Midbrain (tissue), 1 donor: ENCODE measurements at regions not wholly inside any gene's neighbourhood (a gene's known extent, or its start where the extent isn't known, plus 50 kb on each side); places are given as distances from the start of the nearest gene placed in this dataset.

ENCODE experiments used
- DNase-seq: peaks from one replicate; lab custom pipeline; 2025; lab: John Stamatoyannopoulos, UW

DNA sequence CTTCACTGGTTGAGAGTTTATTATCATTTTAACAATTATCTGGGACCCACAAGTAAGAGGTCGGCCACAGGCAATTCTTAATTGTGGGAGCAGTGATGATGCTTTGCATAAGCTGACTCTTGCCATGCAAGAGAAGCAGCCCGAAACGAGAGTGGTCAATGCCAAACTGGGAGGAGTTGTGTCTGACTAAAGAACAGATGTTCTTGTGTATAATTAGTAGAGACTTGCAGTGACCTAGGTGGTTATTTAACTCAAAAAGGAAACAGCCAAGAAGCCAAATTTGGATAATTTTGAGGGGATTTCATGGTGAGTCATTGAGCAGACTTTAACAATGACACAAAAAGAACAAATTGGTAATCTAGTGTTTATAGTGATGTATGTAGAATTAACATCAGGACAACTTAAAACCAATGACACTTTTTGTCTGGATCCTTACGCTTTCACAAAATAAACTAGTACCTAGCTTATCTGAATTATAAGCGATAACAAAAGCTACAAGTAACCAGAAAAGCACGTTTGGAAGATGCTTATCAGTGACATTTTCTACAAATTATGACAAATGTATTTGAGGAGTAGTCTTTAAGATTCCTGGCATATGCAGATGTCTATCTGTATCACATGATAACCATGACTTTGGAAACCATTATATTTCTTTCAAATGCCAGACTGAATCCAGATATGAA, 184.7 kb upstream of the DLGAP1 start:
- no peak for DNase-seq

DNA sequence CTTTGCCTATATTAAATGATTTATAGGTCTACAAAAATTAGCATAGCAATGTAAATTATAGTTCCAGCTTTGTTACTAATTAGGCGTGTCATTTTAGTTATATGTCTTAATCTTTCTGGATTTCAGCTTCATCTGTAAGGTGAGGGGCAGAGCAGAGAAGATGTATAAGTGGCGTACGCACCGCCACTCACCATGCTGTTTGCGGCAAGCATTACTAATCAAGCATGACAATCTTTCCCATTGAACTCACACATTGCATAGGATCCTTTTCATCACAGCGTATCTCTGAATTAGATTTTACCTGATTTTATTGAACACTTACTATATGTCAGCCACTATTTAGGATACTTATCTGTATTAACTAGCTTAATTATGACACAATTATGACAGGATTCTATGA, 183.6 kb upstream of the DLGAP1 start:
- DNase-seq: no peak

DNA sequence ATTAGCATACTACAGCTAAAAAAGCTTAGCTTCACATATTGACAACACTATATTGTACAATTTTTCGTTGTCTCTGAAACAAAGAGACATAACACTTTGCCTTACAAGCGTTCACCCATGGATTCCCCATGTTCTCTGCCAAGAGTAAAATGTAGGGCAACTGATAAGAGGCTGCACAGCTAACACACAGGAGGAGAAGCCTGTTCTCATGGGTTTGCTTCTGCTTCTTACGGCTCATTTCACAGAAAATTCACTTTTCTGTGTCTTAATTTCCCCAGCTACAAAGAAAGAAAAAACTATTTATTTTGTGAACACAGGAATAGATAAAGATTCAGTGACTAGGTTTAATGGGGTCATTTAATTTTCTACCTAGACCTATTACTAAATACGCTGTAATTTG, 182.8 kb upstream of the DLGAP1 start:
- DNase-seq: no peak

DNA sequence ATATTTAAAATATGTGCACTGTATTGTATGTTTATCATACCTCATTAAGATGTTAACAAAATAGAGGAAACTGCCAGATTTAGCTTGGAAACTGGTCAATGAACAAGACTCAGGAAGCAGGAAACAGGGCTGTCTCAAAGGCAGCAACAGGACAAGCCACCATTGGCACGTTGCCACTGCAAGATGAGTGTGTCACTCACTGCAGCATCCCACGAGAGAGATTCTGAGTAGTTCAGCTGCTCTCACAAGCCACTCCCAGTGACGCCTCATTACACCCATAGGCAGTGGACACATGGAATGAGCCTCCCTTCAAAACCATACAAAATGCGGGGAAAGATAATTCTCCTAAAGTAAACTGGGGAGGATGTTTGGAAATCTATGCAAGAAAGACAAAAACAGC, 181.9 kb upstream of the DLGAP1 start:
- no peak for DNase-seq

DNA sequence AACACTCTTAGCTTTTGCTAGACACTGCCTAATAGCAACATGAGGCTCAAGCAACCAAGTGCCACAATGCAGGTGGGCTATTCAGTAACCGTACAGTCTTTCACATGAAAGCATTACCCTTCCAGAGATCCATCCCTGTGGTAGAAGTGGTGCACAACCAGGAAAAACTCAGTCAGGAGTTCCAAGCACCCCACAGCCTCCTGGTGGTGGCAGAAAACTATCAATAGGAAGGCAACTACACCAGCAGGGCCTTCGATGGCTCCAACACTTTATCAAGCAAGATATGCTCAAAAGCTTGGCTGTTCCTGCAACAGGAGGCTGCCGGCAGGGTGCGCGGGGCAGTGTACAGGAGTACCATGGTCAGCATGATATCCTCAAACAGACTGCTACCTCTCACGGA, 176.1 kb upstream of the DLGAP1 start:
- no peak for DNase-seq

DNA sequence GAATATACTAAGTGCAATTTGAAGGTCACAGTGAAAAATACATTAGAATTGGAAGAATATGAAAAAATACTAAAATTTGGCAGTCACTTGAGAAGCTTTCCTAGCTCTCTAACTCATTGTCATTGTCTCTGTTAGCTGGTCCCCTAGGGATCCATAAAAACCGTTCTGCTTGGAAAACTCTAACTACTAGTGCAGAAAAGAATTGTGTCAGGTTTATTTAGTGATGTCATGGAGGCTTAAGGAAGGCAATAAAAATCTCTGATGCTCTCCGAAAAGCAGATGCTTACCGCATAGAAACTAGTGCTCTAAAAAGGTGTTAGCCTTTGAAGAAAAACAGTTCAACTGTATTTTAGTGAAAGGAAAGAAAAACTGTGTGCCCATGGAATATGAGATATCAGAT, 150.1 kb upstream of the DLGAP1 start:
- DNase-seq: no peak

DNA sequence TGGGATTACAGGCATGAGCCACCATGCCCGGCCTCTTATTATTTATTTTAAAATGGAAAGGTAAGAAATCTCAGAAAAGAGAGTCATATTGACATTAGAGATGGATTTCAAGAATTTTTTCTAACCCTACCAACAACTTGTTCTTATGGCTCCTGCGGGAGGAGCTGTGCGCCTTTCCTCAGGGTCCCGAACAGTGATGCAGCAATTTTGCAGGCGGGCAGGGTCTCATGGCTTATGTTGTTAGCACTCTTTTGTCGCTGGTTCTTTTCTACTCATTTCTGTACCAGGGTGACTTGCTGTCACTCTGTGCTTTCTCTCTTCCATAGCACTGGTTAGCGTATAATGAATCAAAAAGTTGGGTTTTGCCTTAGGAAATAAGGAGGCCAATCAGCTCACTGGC, 148.8 kb upstream of the DLGAP1 start:
- no peak for DNase-seq

DNA sequence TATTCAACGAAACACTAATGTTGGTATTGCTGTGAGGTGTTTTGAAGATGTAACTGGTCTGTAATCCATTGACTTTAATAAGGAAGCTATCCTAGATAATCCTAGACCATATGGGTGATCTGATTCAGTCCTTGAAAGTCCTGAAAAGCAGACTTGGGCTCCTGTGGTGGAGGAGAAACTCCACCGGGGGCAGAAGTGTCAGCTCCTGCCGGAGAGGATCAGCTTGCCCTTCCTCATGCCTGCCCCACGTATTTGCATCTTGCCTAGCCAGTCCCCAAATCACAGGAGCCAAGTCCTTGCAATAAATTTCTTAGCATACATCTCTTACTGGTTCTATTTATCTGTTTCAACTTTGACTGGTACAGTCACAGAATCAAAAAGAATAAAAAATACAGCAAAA, 144.2 kb upstream of the DLGAP1 start:
- no peak for DNase-seq

DNA sequence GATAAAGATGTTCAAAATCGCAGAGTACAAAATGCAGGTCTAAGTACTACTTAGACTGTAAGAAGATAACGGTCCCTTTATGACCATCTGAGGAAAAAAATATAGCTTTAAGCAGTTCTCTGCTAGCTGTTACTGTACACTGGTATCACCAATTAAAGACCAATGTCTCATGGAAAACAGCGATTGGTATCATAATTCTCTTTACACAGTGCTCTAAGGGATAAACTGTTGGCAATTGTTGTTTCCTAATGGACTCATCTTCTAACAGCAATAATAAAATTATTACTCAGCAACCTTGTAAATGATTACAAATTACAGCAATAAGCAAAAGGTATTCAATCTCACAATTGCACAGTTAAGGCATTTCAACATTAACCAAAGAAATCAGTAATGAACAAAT, 142.2 kb upstream of the DLGAP1 start:
- DNase-seq: no peak

DNA sequence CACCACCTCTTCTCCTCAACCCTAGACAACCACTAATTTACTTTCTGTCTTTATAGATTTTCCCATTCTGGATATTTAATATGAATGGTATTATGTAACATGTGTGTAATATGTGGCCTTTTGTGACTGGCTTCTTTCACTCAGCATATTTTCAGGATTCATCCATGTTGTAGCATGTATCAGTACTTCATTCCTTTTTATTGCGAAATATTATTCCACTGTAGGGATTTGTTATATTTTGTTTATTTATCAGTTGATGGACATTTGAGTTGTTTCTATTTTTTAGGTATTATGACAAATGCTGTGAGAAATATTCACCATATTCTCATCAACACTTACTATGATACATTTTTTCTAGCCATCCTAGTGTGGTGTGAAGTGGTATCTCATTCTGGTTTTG, 138.8 kb upstream of the DLGAP1 start:
- DNase-seq: no peak

DNA sequence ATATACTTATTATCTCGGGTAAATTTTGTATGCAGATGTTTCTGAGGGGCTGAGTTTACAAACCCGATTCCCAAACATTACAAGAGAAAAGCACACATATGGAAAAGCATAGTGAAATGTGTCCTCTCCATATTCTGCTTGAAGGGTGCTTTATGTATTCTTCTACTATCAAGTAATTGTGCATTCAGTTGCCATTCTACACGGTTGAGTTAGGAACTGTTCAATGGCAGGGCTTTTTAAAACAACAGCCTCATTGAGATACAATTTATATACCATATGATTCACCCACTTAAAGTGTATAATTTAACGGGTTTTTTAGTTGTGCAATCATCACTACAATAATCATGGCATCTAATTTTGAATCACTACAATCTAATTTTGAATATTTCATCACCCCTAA, 138.4 kb upstream of the DLGAP1 start:
- no peak for DNase-seq

DNA sequence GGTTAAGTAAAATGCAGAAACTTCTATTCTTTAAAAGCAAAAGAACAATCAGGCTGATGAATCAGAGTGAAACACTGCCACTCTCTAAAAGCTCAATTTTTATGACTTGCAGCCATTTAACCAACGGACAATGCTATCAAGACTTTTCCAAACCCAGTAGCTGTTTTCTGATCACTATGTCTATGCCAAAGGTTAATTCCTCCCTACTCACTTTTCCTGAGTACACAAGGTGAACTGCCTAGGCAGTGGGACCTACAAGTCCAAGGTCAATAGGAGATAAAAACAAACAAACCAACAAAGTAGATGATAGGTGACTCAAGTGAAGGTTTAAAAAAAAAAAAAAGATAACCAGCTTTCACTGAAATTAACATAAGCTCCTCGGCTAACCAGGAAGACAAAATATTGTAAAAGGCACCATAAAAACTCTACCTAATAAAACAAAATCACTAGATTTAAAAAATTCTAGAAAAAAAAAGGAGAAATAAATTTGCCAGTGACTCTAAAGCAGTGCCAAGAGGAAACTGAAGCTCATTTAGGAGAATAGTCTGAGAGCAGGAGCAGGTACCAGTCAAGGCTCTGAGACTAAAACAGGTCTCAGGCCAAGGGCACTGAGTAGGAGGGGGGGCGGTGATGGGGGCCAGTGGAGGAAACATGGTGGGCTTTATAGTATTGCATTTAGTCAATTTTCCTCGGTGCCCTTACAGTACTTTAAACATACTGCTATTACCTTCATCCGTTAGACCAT, 134.1 kb upstream of the DLGAP1 start:
- no peak for DNase-seq

DNA sequence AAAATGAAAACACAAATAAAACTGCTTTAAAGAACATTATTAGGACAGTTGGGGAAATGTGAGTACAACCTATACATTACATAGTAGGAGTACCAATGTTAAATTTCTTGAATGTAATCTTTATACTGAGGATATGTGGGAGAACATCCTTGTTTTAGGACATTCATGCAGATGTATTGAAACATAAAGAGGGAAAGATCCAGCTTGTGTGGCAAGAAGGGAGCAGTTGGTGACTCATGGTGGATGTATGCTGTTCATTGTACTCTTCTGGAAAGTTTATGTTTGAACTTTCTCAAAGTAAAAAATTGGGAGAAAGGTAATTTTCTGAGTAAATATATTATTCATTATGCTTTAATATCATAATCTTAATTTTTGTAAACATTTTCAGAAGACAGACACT, 132.1 kb upstream of the DLGAP1 start:
- DNase-seq: no peak

DNA sequence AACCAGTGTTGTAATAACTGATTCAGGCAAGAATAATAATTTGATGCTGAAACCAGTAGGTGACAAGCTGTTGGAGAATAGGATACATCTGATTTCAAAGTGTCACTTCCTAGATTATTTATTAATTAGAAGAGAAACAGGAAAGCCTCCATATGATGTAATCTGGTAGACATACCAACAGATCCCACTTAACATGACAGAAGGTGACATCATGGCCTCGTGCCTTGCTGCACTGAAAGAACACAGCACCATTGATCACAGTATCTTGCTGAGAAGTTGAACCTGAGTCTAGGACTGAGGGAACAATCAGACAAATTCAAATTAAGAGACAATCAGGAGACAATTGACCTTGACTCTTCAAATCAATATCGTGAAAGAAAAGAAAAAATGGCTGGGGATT, 131.6 kb upstream of the DLGAP1 start:
- no peak for DNase-seq

DNA sequence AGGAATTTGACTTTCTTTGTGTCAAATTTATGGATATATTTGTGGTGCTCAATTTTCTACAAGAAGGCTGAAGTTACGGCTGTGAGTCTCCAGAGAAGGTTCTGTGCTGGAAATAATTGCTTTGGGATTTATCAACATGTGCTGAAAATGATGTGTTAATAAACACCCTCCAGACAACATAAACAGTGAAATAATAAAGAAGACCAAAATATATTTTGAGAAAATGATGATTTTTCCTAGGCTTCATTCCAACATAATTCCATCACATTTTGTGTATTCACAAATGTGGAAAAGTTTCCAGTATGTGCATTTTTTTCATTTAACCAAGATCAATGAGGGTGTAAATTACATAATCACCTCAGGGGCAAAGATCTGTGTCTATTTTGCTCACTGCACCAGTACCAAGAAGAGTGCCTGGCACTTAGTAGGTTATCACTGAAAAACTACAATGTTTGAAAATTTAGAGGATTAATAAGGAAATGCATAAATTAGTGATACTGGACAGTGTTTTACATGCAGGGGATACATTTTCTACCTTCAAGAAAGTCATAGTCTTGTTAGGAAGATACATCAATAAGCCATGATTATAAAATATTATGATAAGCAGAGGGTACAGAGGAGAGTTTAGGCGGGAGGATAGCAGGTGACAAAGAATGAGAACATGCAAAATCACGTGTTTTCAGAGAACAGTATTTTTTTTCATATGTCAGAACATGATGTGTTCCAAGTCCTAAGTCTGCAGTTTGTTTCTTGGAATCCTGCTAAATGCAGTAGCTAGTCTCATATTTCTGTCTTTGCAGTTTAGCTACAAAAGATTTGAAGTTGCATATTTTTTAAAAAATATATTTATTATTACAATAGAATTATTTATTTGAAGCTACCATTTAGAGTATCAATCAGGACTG, 127.6 kb upstream of the DLGAP1 start:
- no peak for DNase-seq

DNA sequence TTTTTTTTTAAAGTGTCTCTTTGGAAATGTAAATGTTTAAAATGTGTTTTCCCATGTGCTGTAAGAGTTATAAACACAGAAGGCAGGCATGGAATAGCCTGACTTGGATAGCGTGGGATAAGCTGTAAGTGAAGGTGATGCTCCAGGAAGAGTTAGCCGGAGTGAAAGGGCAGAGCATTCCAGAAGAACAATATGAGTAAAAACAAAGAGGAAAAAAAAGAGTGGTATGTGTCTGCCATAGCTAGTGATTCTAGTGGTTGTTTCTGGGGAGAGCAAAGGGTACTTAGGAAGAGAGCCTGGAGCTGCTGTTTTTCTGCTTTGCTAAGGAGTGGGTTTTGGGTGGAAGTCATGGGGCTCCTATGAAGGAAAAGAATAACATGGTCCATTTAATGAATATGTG, 126.9 kb upstream of the DLGAP1 start:
- DNase-seq: no peak

DNA sequence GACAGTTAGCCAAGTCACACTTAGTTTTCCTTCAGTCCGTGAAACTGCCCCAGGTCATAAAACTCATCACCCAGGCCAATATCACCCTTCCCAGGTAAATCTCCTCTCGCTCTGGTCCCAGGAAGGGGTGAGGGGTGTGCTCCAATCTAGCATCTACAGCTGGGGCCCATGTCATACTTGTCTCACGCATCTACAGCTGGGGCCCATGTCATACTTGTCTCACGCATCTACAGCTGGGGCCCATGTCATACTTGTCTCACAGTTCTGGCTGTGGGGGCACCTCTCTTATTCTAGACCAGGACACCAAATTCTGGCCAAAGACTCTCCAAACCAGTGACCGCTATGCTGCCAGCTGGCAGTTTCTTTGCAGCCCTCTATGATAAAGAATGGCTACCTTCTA, 123.3 kb upstream of the DLGAP1 start:
- no peak for DNase-seq

DNA sequence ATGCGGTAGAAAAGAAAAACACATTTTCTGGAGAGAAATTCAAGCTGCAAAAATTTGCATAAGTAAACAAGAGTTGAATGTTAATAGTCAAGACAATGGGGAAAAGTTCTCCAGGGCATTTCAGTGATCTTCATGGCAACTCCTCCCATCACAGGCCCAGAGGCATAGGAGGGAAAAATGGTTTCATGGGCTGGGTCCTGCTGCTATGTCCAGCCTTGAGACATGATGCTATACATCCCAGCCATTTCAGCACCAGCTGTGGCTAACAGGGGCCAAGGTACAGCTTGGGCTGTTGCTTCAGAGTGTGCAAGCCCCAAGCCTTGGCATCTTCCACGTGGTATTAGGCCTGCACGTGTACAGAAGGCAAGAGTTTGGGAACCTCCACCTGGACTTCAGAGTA, 118.6 kb upstream of the DLGAP1 start:
- no peak for DNase-seq

DNA sequence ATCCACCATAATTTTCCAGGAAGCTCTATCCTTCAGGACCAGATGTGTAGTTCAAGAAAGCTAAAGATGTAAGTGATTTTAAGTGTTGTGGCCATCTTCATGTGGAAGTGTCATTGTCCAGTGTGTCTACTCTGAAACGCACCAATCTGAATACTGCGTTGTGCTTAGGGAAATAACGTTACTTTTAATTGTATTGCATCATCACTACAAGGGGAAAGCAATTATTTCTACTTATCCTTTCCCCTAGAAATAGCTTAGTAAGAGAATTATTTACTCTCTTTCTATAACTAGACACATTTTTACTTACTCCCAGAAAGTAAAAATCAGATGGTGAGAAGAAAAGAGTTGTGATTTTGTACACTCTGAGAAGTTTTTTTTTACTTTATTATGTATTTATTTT, 102.4 kb upstream of the DLGAP1 start:
- DNase-seq: no peak

DNA sequence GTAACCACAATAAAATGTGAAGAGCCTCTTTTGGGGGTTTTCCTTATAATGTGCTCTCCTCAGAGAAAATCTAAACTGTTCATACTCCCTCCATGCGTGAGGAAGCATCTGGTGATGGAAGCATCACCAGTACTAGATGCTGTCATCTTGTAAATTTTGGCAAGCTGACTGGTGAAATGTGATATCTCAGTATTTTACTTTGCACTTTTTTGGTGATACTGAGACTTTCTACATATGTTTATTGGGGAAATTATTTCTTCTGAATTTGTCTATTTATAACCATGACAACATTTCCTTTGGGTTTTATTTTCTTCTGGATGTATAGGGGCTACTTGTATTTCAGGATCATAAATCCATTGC, 95.9 kb upstream of the DLGAP1 start:
- DNase-seq: no peak

DNA sequence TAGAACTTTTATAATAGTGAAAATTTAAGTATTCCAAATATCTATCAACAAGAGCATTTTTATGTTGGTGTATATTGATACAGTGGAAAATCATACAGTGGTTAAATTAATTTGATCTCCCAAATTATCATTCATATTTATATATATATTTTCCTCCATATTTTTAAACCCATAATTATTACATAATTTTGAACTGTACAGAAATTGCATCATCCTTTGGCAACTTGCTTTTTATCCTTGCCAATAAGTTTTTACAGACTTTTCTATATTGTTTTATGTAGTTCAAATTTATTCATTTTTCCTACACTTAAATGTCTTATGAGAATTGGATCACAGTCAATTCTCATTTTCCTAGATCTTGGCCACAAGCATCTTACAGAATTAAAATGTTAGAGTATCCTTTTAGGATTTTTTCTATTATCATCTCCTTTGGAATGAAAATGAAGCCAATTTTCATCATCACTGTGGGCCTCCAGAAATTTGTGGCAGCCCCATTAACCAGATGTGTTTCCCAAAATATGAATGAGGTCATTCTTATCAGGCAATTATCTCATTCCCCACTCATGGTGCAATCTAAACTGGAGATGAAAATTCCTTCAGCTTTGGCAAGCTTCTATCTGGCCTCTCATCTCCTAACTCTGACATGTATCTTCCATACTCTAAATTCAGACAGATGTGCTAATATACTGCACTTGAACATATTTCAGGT, 94.2 kb upstream of the DLGAP1 start:
- no peak for DNase-seq

DNA sequence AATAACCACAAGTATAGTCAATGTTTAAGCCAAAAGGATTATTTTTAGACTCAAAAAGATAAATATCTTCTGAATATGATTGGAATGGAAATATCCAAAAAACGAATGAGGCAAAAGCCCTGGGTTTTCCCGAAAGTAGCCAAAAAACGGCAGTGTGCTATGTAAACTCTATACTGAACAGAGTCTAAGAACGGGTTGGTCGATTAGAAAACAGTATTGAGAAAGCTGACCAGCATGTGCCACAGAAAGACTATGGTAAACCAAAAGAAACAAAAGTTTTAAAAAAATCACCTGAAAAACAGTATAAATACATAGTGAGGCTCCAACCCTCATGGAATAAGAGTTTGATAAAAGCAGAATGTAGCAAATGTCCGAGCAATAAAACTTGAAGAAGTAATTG, 92.0 kb upstream of the DLGAP1 start:
- DNase-seq: no peak
